Ascending aorta (tissue), 2 donors: ENCODE measurements at regions not wholly inside any gene's neighbourhood (a gene's known extent, or its start where the extent isn't known, plus 50 kb on each side); places are given as distances from the start of the nearest gene placed in this dataset.

Experiments used
- DNase-seq, 2 donors: peaks; one replicate each; pipeline ENCODE4 v3.0.0-alpha.2; 2019; ENCODE audit warnings: low spot score in 2 of 2
- H3K27ac ChIP-seq, 2 donors: fragments of 200-600 bp; sonication (generic); one replicate each; pipeline ENCODE4 v1.5.1; 2016 to 2017; ENCODE audit warnings: mild to moderate bottlenecking in 1 of 2
- H3K27me3 ChIP-seq: fragments of 200-600 bp; sonication (generic); one replicate; pipeline ENCODE4 v1.5.1; 2017
- H3K36me3 ChIP-seq, 2 donors: fragments of 200-600 bp; sonication (generic); one replicate each; pipeline ENCODE4 v1.5.1; 2016
- H3K4me1 ChIP-seq, 2 donors: fragments of 200-600 bp; sonication (generic); one replicate each; pipeline ENCODE4 v1.5.1; 2016 to 2017; ENCODE audit warnings: mild to moderate bottlenecking in 1 of 2
- H3K4me3 ChIP-seq, 2 donors: fragments of 200-600 bp; sonication (generic); one replicate each; pipeline ENCODE4 v1.5.1; 2016 to 2017; ENCODE audit warnings: mild to moderate bottlenecking in 1 of 2
- H3K9me3 ChIP-seq, 2 donors: fragments of 200-600 bp; sonication (generic); one replicate each; pipeline ENCODE4 v1.5.1; 2016
- CTCF ChIP-seq, 3 experiments: fragments of 200-600 bp in 2 of 3; fragments of 450-650 bp in 1 of 3; sonication (generic) in 2 of 3; IDR thresholded peaks; one replicate each; pipeline ENCODE4 v1.5.1; 2016 to 2019; ENCODE audit warnings: antibody characterized with exemption in 3 of 3, mild to moderate bottlenecking in 1 of 3, moderate library complexity in 1 of 3
- intact Hi-C: fragments of 100-400 bp; cut with DNase I; formaldehyde crosslinking; loops from one replicate; pipeline ENCODE4 v1.15.1; 2023

- Histone ChIP-seq H3K36me3 (no peaks in the 10 kb centered on the region), H3K4me1 (no peaks in the 10 kb centered on the region), H3K4me3 (no peak overlapping the region), H3K27ac (no peak overlapping the region), H3K9me3 (no peaks in the 10 kb centered on the region), H3K27me3 (no peaks in the 10 kb centered on the region)
- no peak for TF ChIP-seq CTCF (IDR thresholded peaks at IDR 0.05)
- no peak for DNase-seq
- intact Hi-C loops: no loop called here
These were observed 518.0 kb upstream of the SGCG start for GRCh38 chr13:22662771-22663170.

- H3K36me3 ChIP-seq: no peaks in the 10 kb centered on the region
- TF ChIP-seq CTCF (IDR thresholded peaks at IDR 0.05): no peak
- intact Hi-C loops: no loop called here
- no peak for DNase-seq
- H3K27ac ChIP-seq: no peak overlapping the region
- no peak overlapping the region for H3K4me3 ChIP-seq
- no peaks in the 10 kb centered on the region for H3K4me1 ChIP-seq
- H3K9me3 ChIP-seq: no peaks in the 10 kb centered on the region
- no peaks in the 10 kb centered on the region for H3K27me3 ChIP-seq
These were observed 515.3 kb upstream of the SGCG start for GRCh38 chr13:22665506-22665905.

GRCh38 chr13:22690756-22691155, 490.0 kb upstream of the SGCG start:
- intact Hi-C loops: no loop called here
- no peak for TF ChIP-seq CTCF (IDR thresholded peaks at IDR 0.05)
- no peak overlapping the region for H3K4me3 ChIP-seq
- H3K9me3 ChIP-seq: peaks cover 0 to 10% of the 10 kb centered on the region in 2 donors
- H3K36me3 ChIP-seq: no peaks in the 10 kb centered on the region
- H3K27ac ChIP-seq: no peak overlapping the region
- H3K27me3 ChIP-seq: no peaks in the 10 kb centered on the region
- H3K4me1 ChIP-seq: no peaks in the 10 kb centered on the region
- no peak for DNase-seq

- Histone ChIP-seq H3K36me3 (no peaks in the 10 kb centered on the region), H3K9me3 (peaks cover 0 to 10% of the 10 kb centered on the region in 2 donors), H3K4me3 (no peak overlapping the region), H3K27ac (no peak overlapping the region), H3K4me1 (no peaks in the 10 kb centered on the region), H3K27me3 (no peaks in the 10 kb centered on the region)
- no peak for TF ChIP-seq CTCF (IDR thresholded peaks at IDR 0.05)
- intact Hi-C loops: no loop called here
- no peak for DNase-seq
These were observed 487.1 kb upstream of the SGCG start for GRCh38 chr13:22693691-22694090.

GRCh38 chr13:22696433-22696832, 484.3 kb upstream of the SGCG start:
- TF ChIP-seq CTCF (IDR thresholded peaks at IDR 0.05): no peak
- Histone ChIP-seq H3K4me1 (no peaks in the 10 kb centered on the region), H3K27ac (no peak overlapping the region), H3K36me3 (no peaks in the 10 kb centered on the region), H3K27me3 (no peaks in the 10 kb centered on the region), H3K4me3 (no peak overlapping the region), H3K9me3 (peaks cover 0 to 10% of the 10 kb centered on the region in 2 donors)
- intact Hi-C loops: no loop called here
- no peak for DNase-seq

GRCh38 chr13:22698467-22698866, 482.3 kb upstream of the SGCG start:
- intact Hi-C loops: no loop called here
- Histone ChIP-seq H3K27ac (no peak overlapping the region), H3K4me3 (no peak overlapping the region), H3K36me3 (no peaks in the 10 kb centered on the region), H3K27me3 (no peaks in the 10 kb centered on the region), H3K4me1 (no peaks in the 10 kb centered on the region), H3K9me3 (peaks cover 0 to 9% of the 10 kb centered on the region in 2 donors)
- no peak for TF ChIP-seq CTCF (IDR thresholded peaks at IDR 0.05)
- no peak for DNase-seq
